NCI-H146 treated with DMSO at 0.1 percent for 48 hours (cell line): ENCODE measurements at regions not wholly inside any gene's neighbourhood (a gene's known extent, or its start where the extent isn't known, plus 50 kb on each side); places are given as distances from the start of the nearest gene placed in this dataset.

Experiments used
- DNase-seq: peaks from one replicate; lab custom pipeline; 2025; ENCODE audit not compliant: unreplicated experiment; lab: John Stamatoyannopoulos, UW

DNA sequence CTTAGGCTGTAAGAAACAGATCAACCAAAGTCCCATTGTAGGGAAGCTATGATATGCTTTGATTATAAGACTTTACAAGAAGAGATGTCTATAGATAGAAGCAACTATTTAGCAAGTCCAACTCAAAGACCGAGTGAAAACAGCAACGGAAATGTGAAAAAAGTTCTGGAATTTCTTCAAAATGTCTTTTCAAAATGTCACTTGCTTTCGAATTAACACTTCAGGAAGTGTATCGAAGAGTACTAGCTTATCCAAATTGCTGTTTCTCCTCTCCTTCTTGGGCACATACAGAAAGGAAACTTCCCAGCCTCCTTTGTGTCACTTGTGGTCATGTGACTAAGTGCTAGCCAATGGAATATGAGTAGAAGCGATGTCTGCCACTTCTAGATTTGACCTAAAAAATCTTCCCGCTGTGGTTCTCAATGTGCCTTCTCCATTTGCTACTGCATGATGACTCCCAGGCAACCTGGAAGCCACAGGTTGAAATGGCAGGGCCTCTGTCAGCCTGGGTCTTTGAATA lies 89.9 kb downstream of the TSEN15 start:
- no peak for DNase-seq

DNA sequence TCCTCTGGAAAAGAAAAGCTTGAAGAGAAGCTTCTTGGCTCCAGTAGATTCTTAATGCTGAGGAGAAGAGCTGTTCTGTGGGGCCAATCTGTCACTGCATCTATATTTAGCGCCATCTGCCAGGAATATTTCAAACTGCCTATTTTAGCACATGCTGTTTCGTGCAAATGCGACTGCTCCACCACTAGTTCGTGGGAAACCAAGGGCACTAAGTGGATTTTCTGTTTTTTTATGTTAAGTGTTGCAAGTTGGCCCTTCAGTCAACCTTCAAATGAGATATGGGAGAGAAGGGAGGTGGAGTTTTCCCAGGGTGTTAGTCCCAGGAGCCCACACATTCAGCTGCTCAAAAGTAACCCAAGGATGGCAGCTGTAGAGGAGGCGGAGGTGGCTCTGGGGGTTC lies 91.9 kb downstream of the TSEN15 start:
- no peak for DNase-seq

DNA sequence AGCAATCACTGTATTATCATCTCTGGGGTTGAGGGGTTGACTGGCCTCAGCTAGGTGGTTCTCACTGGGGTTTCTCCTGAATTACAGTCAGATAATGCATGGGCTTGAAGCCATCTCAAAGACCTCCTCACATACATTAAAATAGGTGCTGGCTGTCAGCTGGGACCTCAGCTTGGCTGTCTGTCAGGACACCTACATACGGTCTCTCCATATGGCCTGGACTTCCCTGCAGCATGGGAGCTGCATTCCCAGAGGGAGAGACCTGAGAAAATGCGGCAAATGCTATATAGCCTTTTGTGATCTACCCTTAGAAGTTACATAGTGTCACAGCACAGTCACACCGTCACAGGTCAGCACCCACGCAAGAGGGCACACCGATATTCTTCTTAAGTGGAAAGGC lies 93.6 kb downstream of the TSEN15 start:
- DNase-seq, result no peak

DNA sequence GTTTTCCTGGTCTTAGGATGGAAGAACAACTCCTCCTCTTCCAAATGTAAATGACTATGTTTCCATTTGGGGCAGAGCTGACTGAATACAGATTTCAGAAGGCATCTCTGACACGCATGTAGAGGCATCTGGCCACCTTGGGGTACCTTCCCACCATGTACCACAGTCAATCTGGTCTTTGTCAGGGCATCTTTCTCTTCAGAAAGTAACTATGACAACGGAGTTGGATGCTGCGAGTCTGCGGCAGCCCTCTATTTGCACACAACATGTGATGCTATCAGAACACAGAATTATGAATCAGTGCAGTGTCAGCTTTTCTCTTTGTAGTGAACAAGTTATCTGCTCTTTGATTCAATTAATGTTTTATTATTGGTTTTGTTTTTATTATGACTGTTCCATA lies 94.7 kb downstream of the TSEN15 start:
- no peak for DNase-seq

DNA sequence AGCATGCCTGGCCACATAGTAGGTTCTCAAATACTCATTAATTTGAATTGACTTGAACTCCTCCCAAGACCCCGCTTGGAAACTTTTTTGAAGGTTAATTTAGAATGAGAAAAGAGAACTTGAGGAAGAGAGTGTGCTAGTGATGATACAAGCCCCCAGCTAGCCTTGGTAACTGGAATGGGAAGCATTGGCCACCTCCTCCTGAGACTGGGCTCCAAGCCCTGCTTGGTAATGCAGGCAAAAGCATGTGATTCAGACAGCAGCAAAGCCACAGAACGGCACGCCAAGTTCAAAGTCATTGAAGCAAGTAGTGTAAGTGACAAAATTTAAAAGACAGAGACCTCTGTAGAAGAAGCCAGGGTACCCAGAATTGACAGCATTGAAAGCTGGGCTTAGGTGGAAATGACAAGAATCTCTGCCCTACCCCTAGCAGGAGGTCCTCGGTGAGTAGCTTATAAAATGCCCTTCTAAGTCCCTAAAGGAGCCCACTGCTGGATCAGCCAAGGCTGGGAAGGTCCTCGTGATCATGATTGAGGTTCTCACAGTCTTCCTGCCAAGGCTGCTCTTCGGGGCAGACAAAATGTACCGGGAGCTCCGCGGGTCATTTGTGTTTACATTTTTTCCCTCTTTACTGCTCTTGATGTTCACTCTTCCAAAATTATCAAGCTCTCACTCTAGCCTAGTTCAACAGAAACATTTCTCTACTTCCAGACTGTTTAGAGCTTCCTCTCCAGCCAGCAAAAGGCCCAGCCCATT lies 99.4 kb downstream of the TSEN15 start:
- DNase-seq, result no peak

DNA sequence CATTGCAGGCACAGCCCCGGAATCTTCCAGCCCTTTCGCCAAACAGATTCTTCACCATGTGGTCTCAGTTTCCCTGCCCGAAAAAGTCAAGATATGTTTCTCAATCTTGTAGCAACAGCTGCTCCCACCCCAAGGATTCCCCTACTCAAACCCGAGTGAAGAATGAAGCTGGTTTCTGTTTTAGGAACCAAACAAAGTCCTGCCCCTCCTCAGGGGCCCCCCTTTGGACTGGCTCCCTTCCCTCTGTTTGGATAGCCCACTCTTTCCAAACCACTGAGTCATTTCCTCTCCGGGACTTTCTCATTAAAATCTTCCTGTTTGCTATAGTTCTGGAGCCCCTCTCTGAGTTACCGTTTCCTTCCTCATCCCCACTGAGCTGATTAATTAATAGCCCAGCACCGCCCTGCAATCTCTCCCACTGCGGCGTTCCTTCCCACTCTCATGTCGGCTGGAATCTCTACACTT lies 100.9 kb downstream of the TSEN15 start:
- DNase-seq, result no peak

DNA sequence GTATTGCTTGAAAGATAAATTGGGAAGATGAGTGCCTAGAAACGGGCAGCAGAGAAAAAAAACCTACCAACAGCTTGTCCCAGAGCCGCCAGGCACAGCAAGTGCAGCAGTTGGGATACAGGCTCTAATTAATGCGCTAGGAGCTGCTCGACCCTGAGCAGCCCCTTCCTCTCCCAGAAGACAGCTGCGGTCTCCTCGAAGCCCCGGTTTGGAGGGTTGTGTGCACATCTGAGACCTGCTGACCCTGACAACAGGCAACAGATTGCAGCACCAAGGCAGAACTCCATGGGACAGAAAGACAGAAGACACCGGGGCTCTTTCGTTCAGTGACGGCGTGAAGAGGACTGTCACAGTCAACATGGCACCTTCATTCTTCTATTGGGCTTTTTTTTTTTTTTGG lies 101.4 kb downstream of the TSEN15 start:
- no peak for DNase-seq

DNA sequence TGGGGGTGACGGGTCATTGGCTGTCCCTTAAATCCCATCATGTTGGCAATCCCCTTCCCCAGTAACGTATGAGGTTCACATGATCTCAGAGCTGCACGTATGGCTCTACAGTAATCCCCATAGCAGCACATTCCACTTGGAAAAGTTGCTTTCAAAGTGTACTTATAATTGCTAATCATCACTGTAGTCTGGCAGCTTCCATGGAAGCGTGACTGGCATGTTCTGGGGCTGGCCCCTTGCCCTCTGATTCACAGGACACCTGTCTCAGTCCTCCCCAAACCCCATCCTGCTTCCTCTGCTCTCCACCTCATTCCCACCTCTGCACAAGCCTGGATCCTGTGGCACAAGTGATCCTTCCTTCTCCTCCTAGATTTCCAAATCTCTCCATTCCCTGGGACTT lies 102.2 kb downstream of the TSEN15 start:
- no peak for DNase-seq

DNA sequence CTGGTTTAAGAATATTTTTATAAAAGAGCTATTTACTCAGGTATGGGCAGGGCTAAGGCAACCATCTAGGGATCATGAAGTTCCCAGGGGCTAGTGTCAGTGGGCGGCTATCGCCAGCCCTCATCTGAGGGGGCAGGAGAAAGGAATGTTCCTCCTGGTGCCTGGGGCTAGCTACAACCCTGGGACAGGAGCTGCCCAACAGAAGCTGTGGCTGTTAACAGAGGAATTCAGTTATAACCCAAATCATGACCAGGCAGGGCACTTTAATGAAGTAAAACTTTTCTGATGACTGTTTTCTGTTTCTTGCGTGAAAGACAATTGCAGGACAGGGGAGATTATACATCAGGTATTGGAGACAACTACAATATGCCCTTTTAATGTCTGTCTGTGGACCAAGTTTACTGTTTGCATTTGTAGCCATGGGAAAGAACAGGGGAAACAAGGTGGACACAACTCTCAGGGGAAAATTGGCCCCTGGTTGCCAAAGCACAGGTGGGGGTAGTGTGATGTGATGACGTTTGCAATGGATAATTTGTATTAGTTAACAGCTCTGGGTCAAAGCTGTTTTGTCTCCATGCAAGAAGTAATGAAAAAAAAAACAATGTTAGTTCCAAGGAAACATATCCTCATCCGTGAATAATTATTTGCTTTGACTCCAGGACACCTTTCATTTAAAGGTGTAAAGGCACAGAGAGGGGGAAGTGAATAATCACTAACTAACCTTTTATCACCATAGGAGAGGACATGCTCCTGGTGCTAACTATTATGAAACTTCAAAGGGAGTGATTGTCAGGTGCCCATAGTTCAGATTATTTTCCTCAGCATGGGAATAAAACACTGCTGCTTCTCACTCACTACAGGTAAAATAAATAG lies 105.2 kb downstream of the TSEN15 start:
- DNase-seq, result peak; percentile 93

DNA sequence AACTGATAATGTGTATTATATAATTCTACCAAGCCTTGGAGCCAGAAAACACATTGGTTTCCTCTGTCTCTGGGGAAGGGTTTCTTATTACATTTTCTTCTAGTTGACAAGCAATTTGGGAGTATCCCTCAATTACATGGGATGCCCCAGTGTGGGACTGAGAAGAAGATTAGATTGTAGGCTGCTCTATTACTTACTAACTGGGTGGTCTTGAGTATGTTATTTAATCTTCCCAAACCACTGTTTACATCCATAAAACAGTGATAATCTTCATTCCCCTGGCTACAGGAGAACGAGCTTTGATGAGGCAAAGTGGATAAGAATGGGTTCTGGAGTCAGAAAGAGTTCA lies 105.8 kb downstream of the TSEN15 start:
- no peak for DNase-seq

DNA sequence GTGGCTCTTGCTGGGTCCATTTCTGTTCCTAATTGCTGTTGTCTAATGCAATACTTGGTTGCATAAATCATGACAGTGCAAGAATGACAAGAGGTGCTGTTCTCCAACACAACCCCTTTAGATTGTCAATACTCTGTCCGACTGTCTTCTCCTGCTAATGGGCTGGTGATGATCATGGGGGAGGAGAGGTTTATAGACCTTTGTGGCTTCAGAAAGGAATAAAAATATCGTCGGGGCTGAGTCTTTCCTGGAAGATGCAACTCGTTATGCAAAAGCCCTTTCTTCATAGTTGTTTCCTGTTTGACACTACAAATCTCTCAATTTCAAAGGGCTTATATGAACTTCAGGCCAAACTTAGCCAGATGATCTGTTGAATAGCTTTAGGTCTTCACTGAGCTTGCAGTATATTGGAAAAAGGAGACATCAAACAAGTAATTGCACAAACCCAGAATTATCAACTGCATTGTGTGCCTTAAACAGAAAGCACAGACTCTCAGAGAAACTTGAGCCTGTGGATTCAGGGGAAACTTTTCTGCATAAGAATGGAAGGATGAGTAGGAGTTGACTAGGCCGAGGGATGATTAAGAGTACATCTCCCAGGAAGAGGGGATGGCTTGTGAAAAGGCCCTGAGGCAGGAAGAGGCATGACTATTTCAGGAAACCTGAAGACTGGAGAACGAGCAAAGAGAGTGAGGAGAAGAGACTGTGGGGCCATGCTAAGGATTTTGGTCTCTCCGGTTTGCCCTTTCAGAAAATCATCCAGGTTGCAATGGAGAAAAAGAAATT lies 107.6 kb downstream of the TSEN15 start:
- no peak for DNase-seq

DNA sequence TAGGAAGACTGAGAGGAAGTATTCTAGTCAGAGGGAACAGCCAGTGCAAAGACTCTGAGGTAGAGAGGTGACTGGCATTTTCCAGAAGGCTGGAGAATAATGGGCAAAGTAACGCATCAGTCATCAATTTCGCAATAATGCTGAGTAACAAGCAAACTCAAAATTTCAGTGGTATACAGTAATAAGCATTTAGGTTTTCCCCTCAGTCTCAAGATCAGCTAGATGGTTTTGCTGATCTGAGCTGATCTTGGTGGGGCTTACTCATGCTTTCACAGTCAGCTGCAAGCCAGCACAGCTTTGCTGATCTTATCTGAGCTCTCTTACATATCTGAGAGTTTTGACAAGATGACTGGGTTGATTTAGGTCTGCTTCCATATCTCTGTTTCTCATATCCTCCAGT lies 108.7 kb downstream of the TSEN15 start:
- no peak for DNase-seq

DNA sequence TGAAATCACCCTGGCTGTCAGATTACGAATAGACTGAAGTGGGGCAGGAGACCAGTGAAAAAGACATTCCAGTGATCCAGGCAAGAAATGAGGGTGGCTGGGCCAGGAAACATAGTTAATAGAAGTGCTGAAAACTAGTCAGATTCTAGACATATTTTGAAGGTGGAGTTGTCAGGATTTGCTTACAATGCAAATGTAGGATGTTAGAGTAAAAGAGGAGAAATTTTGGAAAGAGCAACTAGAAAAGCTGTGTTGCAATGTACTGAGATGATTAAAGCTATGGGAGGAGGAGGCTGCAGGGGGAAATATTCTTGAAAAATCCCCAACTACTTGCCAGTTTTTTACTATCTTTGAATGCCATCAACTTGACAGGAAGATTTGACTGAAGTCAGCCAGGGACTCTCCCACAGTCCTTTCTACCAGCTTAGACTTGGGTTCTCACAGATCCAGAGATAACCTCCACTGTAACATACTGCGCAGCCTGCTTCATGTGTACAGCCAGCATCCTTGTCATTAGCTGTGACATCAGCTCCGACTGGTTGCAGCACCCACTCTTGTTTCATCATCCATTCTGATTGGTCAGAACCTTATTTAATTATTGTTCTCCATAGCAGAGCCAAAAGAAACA lies 109.7 kb downstream of the TSEN15 start:
- no peak for DNase-seq

DNA sequence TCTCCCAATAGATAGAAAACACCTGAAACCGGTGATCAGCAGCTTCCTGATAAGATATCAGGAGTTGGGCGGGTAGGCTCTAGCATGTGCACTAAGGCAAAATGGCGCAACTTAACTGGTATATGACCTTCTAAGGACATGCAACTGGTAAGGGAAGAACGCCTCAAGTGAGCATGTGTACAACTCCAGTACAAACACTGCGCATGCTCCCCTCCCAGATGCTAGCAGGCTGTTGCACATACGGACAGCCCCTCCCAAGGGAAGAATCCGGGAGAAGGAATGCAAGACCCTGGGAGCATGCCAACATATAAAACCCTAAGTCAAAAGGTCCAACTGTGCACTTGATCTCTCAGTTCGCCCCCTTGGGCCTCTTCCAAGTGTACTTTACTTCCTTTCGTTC lies 110.8 kb downstream of the TSEN15 start:
- no peak for DNase-seq

DNA sequence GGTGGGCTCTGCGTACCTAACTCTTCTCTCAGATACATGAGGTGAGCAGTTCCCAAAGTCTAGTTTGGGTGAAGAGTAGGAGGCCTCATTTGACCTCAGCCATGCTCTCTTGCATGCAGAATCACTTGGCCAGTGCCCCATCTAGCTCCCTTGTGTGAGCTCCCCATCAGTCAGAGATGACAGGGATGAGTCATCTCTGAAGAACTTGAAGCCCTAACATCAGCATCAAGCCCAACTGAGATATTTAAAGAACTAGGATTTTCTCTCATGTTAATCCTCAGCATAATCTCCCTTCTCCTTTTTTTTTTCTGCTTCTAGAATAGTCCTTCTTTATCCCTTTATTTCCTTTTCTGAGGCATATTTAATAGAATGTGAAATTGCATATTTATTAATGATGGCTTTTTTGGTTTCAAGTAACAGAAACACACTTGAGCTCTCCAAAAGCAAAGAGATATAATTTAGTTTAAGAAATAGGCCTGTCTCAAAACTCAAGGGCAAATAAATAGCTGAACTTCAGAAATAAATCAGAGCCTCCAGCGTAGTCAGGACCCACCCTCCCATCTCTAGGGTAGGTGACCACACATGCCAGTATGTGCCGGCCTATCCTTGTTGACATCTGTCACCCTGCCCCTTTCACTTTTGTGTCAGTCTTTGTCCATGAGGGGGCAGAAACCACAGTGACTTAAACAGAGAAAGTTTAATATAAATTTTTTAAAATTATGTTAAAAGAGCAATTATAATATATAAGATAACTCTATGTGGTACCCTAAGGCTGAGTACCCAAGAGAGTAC lies 112.3 kb downstream of the TSEN15 start:
- DNase-seq, result no peak

DNA sequence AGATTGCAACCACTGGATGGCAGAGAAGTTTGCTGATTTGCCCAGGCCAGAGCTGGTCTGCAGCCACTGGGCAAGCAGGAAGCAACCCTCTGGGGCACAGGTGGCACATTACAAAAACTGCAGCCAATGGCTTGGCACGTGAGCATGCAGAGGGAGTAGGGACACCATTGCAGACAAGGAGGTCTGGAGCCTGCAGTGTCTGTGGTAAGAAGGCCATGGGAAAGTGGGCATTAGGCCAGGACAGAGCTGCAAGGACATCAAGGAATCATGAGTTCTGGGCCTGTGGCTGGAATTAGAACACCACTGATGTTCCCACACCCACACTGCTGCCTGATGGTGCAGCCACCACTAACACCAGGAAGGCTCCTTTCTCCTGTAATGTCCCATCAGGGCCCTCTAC lies 113.0 kb downstream of the TSEN15 start:
- no peak for DNase-seq

DNA sequence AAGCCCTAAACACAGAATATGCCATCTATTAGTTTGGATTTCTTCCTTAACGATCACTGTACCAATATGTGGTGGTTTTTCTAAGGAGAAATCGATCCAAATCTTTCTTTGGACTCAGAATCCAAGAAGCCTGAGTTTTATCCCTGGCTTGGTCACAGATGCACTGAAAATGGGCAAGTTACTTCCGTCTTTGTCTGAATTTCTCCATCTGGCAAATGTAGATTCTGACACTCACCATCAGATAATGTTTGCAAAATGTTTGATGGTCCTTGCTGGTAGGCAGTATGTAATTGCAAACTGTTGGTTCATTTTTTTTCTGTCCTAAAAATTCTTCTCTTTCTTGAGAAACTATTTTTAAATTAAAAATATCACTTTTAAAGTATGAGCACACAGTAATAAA lies 115.0 kb downstream of the TSEN15 start:
- no peak for DNase-seq

DNA sequence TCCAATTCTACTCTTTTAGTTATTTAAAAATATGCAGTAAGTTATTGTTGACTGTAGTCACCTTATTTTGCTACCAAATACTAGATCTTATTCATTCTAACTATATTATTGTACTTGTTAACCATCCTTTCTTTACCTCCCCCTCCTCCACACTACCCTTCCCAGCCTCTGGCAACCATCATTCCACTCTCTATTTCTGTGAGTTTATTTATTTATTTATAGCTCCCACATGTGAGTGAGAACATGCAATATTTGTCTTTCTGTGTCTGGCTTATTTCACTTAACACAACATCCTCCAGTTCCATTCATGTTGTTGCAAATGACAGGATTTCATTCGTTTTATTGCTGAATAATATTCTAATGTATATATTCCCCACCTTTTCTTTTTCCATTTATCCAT lies 115.8 kb downstream of the TSEN15 start:
- no peak for DNase-seq

DNA sequence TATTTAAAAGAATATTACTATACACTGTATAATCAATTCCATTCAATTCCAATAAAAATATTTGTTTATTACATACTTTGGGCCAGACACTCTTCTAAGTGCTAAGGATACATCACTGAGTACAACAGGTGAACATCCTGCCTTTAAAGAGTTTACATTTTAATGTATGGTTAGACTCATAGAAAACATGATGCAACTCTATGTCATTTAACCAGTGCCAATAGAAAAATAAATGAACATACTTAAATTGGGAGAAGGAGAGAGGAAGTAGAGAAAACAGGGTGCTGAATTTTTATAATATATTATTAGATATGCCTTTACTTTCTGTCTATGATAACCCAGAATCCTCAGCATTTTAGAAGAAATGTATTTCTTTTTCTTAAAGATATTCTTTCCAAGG lies 119.2 kb downstream of the TSEN15 start:
- no peak for DNase-seq

DNA sequence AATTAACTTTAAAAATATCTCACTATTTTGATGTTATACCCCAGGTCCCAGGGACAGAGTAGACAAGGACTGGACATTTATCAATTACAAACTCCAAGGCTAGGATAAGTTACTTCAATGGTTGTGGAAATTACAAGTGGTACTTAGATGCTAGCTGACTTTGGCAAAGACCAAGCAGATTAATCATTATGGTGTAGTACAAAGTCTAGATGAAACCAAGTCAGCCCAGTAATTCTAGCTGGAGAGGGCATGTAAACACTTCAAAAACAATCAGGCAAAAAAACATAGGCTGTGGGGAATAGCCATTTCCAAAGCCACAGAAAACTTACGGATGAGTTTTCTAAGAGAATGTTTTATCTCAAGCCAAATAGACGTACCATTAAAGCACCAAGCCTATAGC lies 124.5 kb downstream of the TSEN15 start:
- no peak for DNase-seq
